ENCODE measurements at regions not wholly inside any gene's neighbourhood (a gene's known extent, or its start where the extent isn't known, plus 50 kb on each side); places are given as distances from the start of the nearest gene placed in this dataset.

- H3K4me1 ChIP-seq (ENCODE audit: control insufficient read depth, insufficient read depth, low read length): no peaks in the 10 kb centered on the region
- H3K9me3 ChIP-seq (ENCODE audit: control insufficient read depth in 2 of 2, low read length in 2 of 2): no peaks in the 10 kb centered on the region
- no peaks in the 10 kb centered on the region for H3K36me3 ChIP-seq (ENCODE audit: control insufficient read depth in 2 of 2, insufficient read depth in 2 of 2, low read length in 2 of 2)
- no peaks in the 10 kb centered on the region for H3K27me3 ChIP-seq (ENCODE audit: control insufficient read depth in 1 of 2, insufficient read depth in 2 of 2, low read length in 2 of 2)
- no peak overlapping the region for H3K4me3 ChIP-seq (ENCODE audit: low read length in 2 of 2)
- no peak overlapping the region for H3K27ac ChIP-seq (ENCODE audit: low read length)
- H3K9ac ChIP-seq (ENCODE audit: low read length in 2 of 2): no peak overlapping the region
Observed at GRCh38 chr22:48748113-48748859, 1079.4 kb downstream of the BRD1 start.

GRCh38 chr22:48746789-48747425, 1080.8 kb downstream of the BRD1 start:
- H3K4me3 ChIP-seq (ENCODE audit: low read length in 2 of 2): no peak overlapping the region
- no peak overlapping the region for H3K9ac ChIP-seq (ENCODE audit: low read length in 2 of 2)
- no peaks in the 10 kb centered on the region for H3K9me3 ChIP-seq (ENCODE audit: control insufficient read depth in 2 of 2, low read length in 2 of 2)
- no peak overlapping the region for H3K27ac ChIP-seq (ENCODE audit: low read length)
- H3K27me3 ChIP-seq (ENCODE audit: control insufficient read depth in 1 of 2, insufficient read depth in 2 of 2, low read length in 2 of 2): no peaks in the 10 kb centered on the region
- no peaks in the 10 kb centered on the region for H3K36me3 ChIP-seq (ENCODE audit: control insufficient read depth in 2 of 2, insufficient read depth in 2 of 2, low read length in 2 of 2)
- H3K4me1 ChIP-seq (ENCODE audit: control insufficient read depth, insufficient read depth, low read length): no peaks in the 10 kb centered on the region

GRCh38 chr22:48745842-48746788, 1081.6 kb downstream of the BRD1 start:
- Histone ChIP-seq H3K4me1 (ENCODE audit: control insufficient read depth, insufficient read depth, low read length) (no peaks in the 10 kb centered on the region), H3K4me3 (ENCODE audit: low read length in 2 of 2) (no peak overlapping the region), H3K27ac (ENCODE audit: low read length) (no peak overlapping the region), H3K9ac (ENCODE audit: low read length in 2 of 2) (no peak overlapping the region), H3K27me3 (ENCODE audit: control insufficient read depth in 1 of 2, insufficient read depth in 2 of 2, low read length in 2 of 2) (no peaks in the 10 kb centered on the region), H3K36me3 (ENCODE audit: control insufficient read depth in 2 of 2, insufficient read depth in 2 of 2, low read length in 2 of 2) (no peaks in the 10 kb centered on the region), H3K9me3 (ENCODE audit: control insufficient read depth in 2 of 2, low read length in 2 of 2) (no peaks in the 10 kb centered on the region)

- H3K4me3 ChIP-seq (ENCODE audit: low read length in 2 of 2): no peak overlapping the region
- no peaks in the 10 kb centered on the region for H3K27me3 ChIP-seq (ENCODE audit: control insufficient read depth in 1 of 2, insufficient read depth in 2 of 2, low read length in 2 of 2)
- H3K9me3 ChIP-seq (ENCODE audit: control insufficient read depth in 2 of 2, low read length in 2 of 2): no peaks in the 10 kb centered on the region
- H3K9ac ChIP-seq (ENCODE audit: low read length in 2 of 2): no peak overlapping the region
- no peak overlapping the region for H3K27ac ChIP-seq (ENCODE audit: low read length)
- no peaks in the 10 kb centered on the region for H3K36me3 ChIP-seq (ENCODE audit: control insufficient read depth in 2 of 2, insufficient read depth in 2 of 2, low read length in 2 of 2)
- H3K4me1 ChIP-seq (ENCODE audit: control insufficient read depth, insufficient read depth, low read length): no peaks in the 10 kb centered on the region
Observed at GRCh38 chr22:48744967-48745841, 1082.5 kb downstream of the BRD1 start.

GRCh38 chr22:48744283-48744641, 1083.4 kb downstream of the BRD1 start:
- Histone ChIP-seq H3K4me1 (ENCODE audit: control insufficient read depth, insufficient read depth, low read length) (no peaks in the 10 kb centered on the region), H3K27ac (ENCODE audit: low read length) (no peak overlapping the region), H3K36me3 (ENCODE audit: control insufficient read depth in 2 of 2, insufficient read depth in 2 of 2, low read length in 2 of 2) (no peaks in the 10 kb centered on the region), H3K4me3 (ENCODE audit: low read length in 2 of 2) (no peak overlapping the region), H3K27me3 (ENCODE audit: control insufficient read depth in 1 of 2, insufficient read depth in 2 of 2, low read length in 2 of 2) (no peaks in the 10 kb centered on the region), H3K9ac (ENCODE audit: low read length in 2 of 2) (no peak overlapping the region), H3K9me3 (ENCODE audit: control insufficient read depth in 2 of 2, low read length in 2 of 2) (no peaks in the 10 kb centered on the region)

- H3K4me1 ChIP-seq (ENCODE audit: control insufficient read depth, insufficient read depth, low read length): no peaks in the 10 kb centered on the region
- no peaks in the 10 kb centered on the region for H3K27me3 ChIP-seq (ENCODE audit: control insufficient read depth in 1 of 2, insufficient read depth in 2 of 2, low read length in 2 of 2)
- no peaks in the 10 kb centered on the region for H3K36me3 ChIP-seq (ENCODE audit: control insufficient read depth in 2 of 2, insufficient read depth in 2 of 2, low read length in 2 of 2)
- H3K4me3 ChIP-seq (ENCODE audit: low read length in 2 of 2): no peak overlapping the region
- no peaks in the 10 kb centered on the region for H3K9me3 ChIP-seq (ENCODE audit: control insufficient read depth in 2 of 2, low read length in 2 of 2)
- H3K9ac ChIP-seq (ENCODE audit: low read length in 2 of 2): no peak overlapping the region
- no peak overlapping the region for H3K27ac ChIP-seq (ENCODE audit: low read length)
Observed at GRCh38 chr22:48743601-48744282, 1083.9 kb downstream of the BRD1 start.

GRCh38 chr22:48742556-48743343, 1084.9 kb downstream of the BRD1 start:
- H3K9me3 ChIP-seq (ENCODE audit: control insufficient read depth in 2 of 2, low read length in 2 of 2): no peaks in the 10 kb centered on the region
- no peak overlapping the region for H3K4me3 ChIP-seq (ENCODE audit: low read length in 2 of 2)
- H3K36me3 ChIP-seq (ENCODE audit: control insufficient read depth in 2 of 2, insufficient read depth in 2 of 2, low read length in 2 of 2): no peaks in the 10 kb centered on the region
- H3K9ac ChIP-seq (ENCODE audit: low read length in 2 of 2): no peak overlapping the region
- no peak overlapping the region for H3K27ac ChIP-seq (ENCODE audit: low read length)
- H3K27me3 ChIP-seq (ENCODE audit: control insufficient read depth in 1 of 2, insufficient read depth in 2 of 2, low read length in 2 of 2): no peaks in the 10 kb centered on the region
- H3K4me1 ChIP-seq (ENCODE audit: control insufficient read depth, insufficient read depth, low read length): no peaks in the 10 kb centered on the region

- no peaks in the 10 kb centered on the region for H3K27me3 ChIP-seq (ENCODE audit: control insufficient read depth in 1 of 2, insufficient read depth in 2 of 2, low read length in 2 of 2)
- no peaks in the 10 kb centered on the region for H3K4me1 ChIP-seq (ENCODE audit: control insufficient read depth, insufficient read depth, low read length)
- no peak overlapping the region for H3K27ac ChIP-seq (ENCODE audit: low read length)
- H3K36me3 ChIP-seq (ENCODE audit: control insufficient read depth in 2 of 2, insufficient read depth in 2 of 2, low read length in 2 of 2): no peaks in the 10 kb centered on the region
- no peak overlapping the region for H3K9ac ChIP-seq (ENCODE audit: low read length in 2 of 2)
- no peaks in the 10 kb centered on the region for H3K9me3 ChIP-seq (ENCODE audit: control insufficient read depth in 2 of 2, low read length in 2 of 2)
- H3K4me3 ChIP-seq (ENCODE audit: low read length in 2 of 2): no peak overlapping the region
Observed at GRCh38 chr22:48742191-48742555, 1085.5 kb downstream of the BRD1 start.

- H3K36me3 ChIP-seq (ENCODE audit: control insufficient read depth in 2 of 2, insufficient read depth in 2 of 2, low read length in 2 of 2): no peaks in the 10 kb centered on the region
- H3K9ac ChIP-seq (ENCODE audit: low read length in 2 of 2): no peak overlapping the region
- no peaks in the 10 kb centered on the region for H3K27me3 ChIP-seq (ENCODE audit: control insufficient read depth in 1 of 2, insufficient read depth in 2 of 2, low read length in 2 of 2)
- H3K4me1 ChIP-seq (ENCODE audit: control insufficient read depth, insufficient read depth, low read length): no peaks in the 10 kb centered on the region
- H3K27ac ChIP-seq (ENCODE audit: low read length): no peak overlapping the region
- no peak overlapping the region for H3K4me3 ChIP-seq (ENCODE audit: low read length in 2 of 2)
- H3K9me3 ChIP-seq (ENCODE audit: control insufficient read depth in 2 of 2, low read length in 2 of 2): no peaks in the 10 kb centered on the region
Observed at GRCh38 chr22:48741540-48741939, 1086.1 kb downstream of the BRD1 start.

All from stomach smooth muscle (tissue), 2 donors.